ENCODE measurements at regions not wholly inside any gene's neighbourhood (a gene's known extent, or its start where the extent isn't known, plus 50 kb on each side); places are given as distances from the start of the nearest gene placed in this dataset.
A peak's percentile ranks its signal among the peaks of the same experiment; 100 is the strongest.
"Not testable (repeated sequence)": the region's sequence is repeated elsewhere in the genome, so short reads cannot be mapped to it uniquely, and the experiment has no call there.

GRCh38 chr14:106153362-106153955, 627.1 kb downstream of the TMEM121 start:
- peak; percentile 34 to 55 (median 42) for TF ChIP-seq CTCF (IDR thresholded peaks at IDR 0.05; ENCODE audit: control extremely low read depth in 1 of 3, insufficient read depth in 1 of 3, low read depth in 1 of 3, low read length in 3 of 3)
- not testable (repeated sequence) for TF ChIP-seq KDM1A (IDR thresholded peaks at IDR 0.05; ENCODE audit: borderline replicate concordance, low read length); TAF1 (IDR thresholded peaks at IDR 0.05; ENCODE audit: low read depth, low read length); MAX (IDR thresholded peaks at IDR 0.05)

Data from H1 (cell line).